ENCODE measurements at regions not wholly inside any gene's neighbourhood (a gene's known extent, or its start where the extent isn't known, plus 50 kb on each side); places are given as distances from the start of the nearest gene placed in this dataset.

GRCh38 chr10:128629111-128630096, 503.2 kb upstream of the MKI67 start:
- Histone ChIP-seq H3K9me3 (no peaks in the 10 kb centered on the region), H3K4me1 (no peaks in the 10 kb centered on the region), H3K36me3 (no peaks in the 10 kb centered on the region), H3K27ac (no peak overlapping the region), H3K27me3 (no peaks in the 10 kb centered on the region), H3K4me3 (no peak overlapping the region)
- no peak for TF ChIP-seq CTCF (IDR thresholded peaks at IDR 0.05)
- no peak for TF ChIP-seq POLR2A (IDR thresholded peaks at IDR 0.05)
- DNase-seq: no peak
- WGBS (ENCODE audit: insufficient coverage, low coverage, low lambda C conversion rate, missing lambda C conversion rate): 51% methylated on average over 10 of the region's 17 CpGs
- intact Hi-C loops (cut with DNase I): no loop called here
- peak in 2 of 4 donors; percentile 14 to 41 for ATAC-seq

GRCh38 chr10:128630787-128631252, 504.6 kb upstream of the MKI67 start:
- no peaks in the 10 kb centered on the region for H3K9me3 ChIP-seq
- no peaks in the 10 kb centered on the region for H3K27me3 ChIP-seq
- no peak overlapping the region for H3K27ac ChIP-seq
- no peak overlapping the region for H3K4me3 ChIP-seq
- no peak for TF ChIP-seq CTCF (IDR thresholded peaks at IDR 0.05)
- TF ChIP-seq POLR2A (IDR thresholded peaks at IDR 0.05): no peak
- 59% methylated on average over 12 of the region's 12 CpGs for WGBS (ENCODE audit: insufficient coverage, low coverage, low lambda C conversion rate, missing lambda C conversion rate)
- no peak for DNase-seq
- H3K36me3 ChIP-seq: no peaks in the 10 kb centered on the region
- no peak for ATAC-seq
- intact Hi-C loops (cut with DNase I): no loop called here
- no peaks in the 10 kb centered on the region for H3K4me1 ChIP-seq

- ATAC-seq: no peak
- no peak for TF ChIP-seq POLR2A (IDR thresholded peaks at IDR 0.05)
- TF ChIP-seq CTCF (IDR thresholded peaks at IDR 0.05): peak in 3 of 4 donors; percentile 26 to 31 (median 28)
These were observed 505.6 kb upstream of the MKI67 start for GRCh38 chr10:128631801-128632241.

GRCh38 chr10:128632694-128633093, 506.5 kb upstream of the MKI67 start:
- WGBS (ENCODE audit: insufficient coverage, low coverage, low lambda C conversion rate, missing lambda C conversion rate): 69% methylated on average over 2 of the region's 7 CpGs

More at GRCh38 chr10:128631801-128632241, 505.6 kb upstream of the MKI67 start:
- 42% methylated on average over 12 of the region's 12 CpGs for WGBS (ENCODE audit: insufficient coverage, low coverage, low lambda C conversion rate, missing lambda C conversion rate)
- intact Hi-C loops (cut with DNase I): no loop called here
- DNase-seq: no peak
- H3K27me3 ChIP-seq: no peaks in the 10 kb centered on the region
- H3K4me3 ChIP-seq: no peak overlapping the region
- no peaks in the 10 kb centered on the region for H3K36me3 ChIP-seq
- H3K27ac ChIP-seq: no peak overlapping the region
- no peaks in the 10 kb centered on the region for H3K4me1 ChIP-seq
- H3K9me3 ChIP-seq: no peaks in the 10 kb centered on the region

More at GRCh38 chr10:128632694-128633093, 506.5 kb upstream of the MKI67 start:
- ATAC-seq (no peak), DNase-seq (no peak)
- Histone ChIP-seq H3K4me1 (no peaks in the 10 kb centered on the region), H3K9me3 (no peaks in the 10 kb centered on the region), H3K4me3 (no peak overlapping the region), H3K27ac (no peak overlapping the region), H3K36me3 (no peaks in the 10 kb centered on the region), H3K27me3 (no peaks in the 10 kb centered on the region)
- no peak for TF ChIP-seq CTCF (IDR thresholded peaks at IDR 0.05)
- intact Hi-C loops (cut with DNase I): no loop called here
